ENCODE measurements at regions not wholly inside any gene's neighbourhood (a gene's known extent, or its start where the extent isn't known, plus 50 kb on each side); places are given as distances from the start of the nearest gene placed in this dataset.

DNA sequence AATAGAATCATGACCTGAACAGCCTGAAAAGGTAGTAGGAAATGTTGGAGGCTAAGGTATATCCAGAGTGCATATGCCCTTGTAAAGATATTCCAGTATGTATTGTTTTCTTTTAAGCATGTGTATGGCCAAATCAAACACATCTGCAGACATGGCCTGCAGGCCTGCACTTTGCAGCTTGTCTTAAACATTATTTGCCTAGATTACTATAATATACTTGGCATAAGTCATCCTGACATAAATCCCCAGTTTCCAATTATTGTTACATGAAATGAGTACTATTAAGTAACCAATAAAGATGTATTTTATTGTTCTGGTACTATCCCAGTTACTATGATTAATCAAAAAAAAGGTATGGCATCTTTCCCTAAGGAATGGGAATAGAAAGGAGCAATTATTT lies 169.1 kb upstream of the PTBP2 start:
- no peaks in the 10 kb centered on the region for H3K36me3 ChIP-seq (ENCODE audit: low read depth)
- no peaks in the 10 kb centered on the region for H3K4me1 ChIP-seq (ENCODE audit: insufficient read depth, poor library complexity, severe bottlenecking)
- no peak overlapping the region for H3K4me3 ChIP-seq (ENCODE audit: severe bottlenecking)
- TF ChIP-seq, protein P1, sequence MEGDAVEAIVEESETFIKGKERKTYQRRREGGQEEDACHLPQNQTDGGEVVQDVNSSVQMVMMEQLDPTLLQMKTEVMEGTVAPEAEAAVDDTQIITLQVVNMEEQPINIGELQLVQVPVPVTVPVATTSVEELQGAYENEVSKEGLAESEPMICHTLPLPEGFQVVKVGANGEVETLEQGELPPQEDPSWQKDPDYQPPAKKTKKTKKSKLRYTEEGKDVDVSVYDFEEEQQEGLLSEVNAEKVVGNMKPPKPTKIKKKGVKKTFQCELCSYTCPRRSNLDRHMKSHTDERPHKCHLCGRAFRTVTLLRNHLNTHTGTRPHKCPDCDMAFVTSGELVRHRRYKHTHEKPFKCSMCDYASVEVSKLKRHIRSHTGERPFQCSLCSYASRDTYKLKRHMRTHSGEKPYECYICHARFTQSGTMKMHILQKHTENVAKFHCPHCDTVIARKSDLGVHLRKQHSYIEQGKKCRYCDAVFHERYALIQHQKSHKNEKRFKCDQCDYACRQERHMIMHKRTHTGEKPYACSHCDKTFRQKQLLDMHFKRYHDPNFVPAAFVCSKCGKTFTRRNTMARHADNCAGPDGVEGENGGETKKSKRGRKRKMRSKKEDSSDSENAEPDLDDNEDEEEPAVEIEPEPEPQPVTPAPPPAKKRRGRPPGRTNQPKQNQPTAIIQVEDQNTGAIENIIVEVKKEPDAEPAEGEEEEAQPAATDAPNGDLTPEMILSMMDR (IDR thresholded peaks at IDR 0.05; ENCODE audit: poor library complexity, severe bottlenecking) = no peak
- H3K27ac ChIP-seq (ENCODE audit: poor library complexity, severe bottlenecking) = no peak overlapping the region
- H3K9me3 ChIP-seq (ENCODE audit: severe bottlenecking) = no peaks in the 10 kb centered on the region
- DNase-seq (ENCODE audit: low spot score) (no peak), ATAC-seq (ENCODE audit: low read depth) (no peak)
- no peaks in the 10 kb centered on the region for H3K27me3 ChIP-seq (ENCODE audit: insufficient read depth, poor library complexity, severe bottlenecking)

DNA sequence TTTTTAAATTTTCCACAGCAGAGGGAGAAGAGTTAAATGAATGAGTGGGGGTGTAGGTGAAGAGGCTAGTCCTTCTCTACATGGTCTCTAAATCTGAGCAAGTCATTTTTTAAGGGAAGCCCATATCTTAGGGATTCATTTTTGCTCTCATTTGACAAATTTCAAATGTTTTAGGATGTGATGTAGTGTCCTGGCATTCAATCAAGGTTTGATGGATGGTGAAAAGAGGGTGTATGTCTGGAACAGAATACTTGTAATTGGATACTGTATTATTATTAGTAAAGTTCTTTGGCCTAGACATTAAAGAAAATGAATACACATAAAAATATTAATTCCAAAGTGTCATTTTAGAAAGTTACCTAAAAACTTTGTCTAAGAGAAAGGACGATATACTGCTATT lies 167.8 kb upstream of the PTBP2 start:
- ATAC-seq (ENCODE audit: low read depth) (no peak), DNase-seq (ENCODE audit: low spot score) (no peak)
- Histone ChIP-seq H3K9me3 (ENCODE audit: severe bottlenecking) (no peaks in the 10 kb centered on the region), H3K27me3 (ENCODE audit: insufficient read depth, poor library complexity, severe bottlenecking) (no peaks in the 10 kb centered on the region), H3K4me3 (ENCODE audit: severe bottlenecking) (no peak overlapping the region), H3K36me3 (ENCODE audit: low read depth) (no peaks in the 10 kb centered on the region), H3K27ac (ENCODE audit: poor library complexity, severe bottlenecking) (no peak overlapping the region), H3K4me1 (ENCODE audit: insufficient read depth, poor library complexity, severe bottlenecking) (no peaks in the 10 kb centered on the region)
- TF ChIP-seq, protein P1 (IDR thresholded peaks at IDR 0.05; ENCODE audit: poor library complexity, severe bottlenecking) = no peak

DNA sequence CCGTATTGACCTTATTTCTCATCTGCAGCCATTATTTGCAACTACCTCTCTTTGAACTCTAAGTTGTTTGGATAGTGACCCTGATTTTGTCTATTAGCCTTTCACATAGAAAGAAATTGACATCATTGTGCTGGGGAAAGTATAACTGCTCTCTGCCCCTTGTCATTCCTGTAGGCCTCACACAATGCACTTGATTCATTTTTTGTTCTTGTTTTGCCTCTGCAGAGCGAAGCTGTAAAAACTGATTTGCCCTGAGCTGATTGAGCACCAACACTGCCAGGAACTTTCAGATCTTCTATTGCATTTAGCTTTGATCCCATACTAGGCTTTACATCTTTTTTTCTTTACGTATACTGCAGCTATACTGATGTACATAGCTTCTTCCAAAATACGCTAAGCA lies 167.2 kb upstream of the PTBP2 start:
- DNase-seq (ENCODE audit: low spot score) (no peak), ATAC-seq (ENCODE audit: low read depth) (no peak)
- Histone ChIP-seq H3K4me1 (ENCODE audit: insufficient read depth, poor library complexity, severe bottlenecking) (no peaks in the 10 kb centered on the region), H3K27me3 (ENCODE audit: insufficient read depth, poor library complexity, severe bottlenecking) (no peaks in the 10 kb centered on the region), H3K4me3 (ENCODE audit: severe bottlenecking) (no peak overlapping the region), H3K36me3 (ENCODE audit: low read depth) (no peaks in the 10 kb centered on the region), H3K27ac (ENCODE audit: poor library complexity, severe bottlenecking) (no peak overlapping the region), H3K9me3 (ENCODE audit: severe bottlenecking) (no peaks in the 10 kb centered on the region)
- TF ChIP-seq, protein P1 (IDR thresholded peaks at IDR 0.05; ENCODE audit: poor library complexity, severe bottlenecking) = no peak

DNA sequence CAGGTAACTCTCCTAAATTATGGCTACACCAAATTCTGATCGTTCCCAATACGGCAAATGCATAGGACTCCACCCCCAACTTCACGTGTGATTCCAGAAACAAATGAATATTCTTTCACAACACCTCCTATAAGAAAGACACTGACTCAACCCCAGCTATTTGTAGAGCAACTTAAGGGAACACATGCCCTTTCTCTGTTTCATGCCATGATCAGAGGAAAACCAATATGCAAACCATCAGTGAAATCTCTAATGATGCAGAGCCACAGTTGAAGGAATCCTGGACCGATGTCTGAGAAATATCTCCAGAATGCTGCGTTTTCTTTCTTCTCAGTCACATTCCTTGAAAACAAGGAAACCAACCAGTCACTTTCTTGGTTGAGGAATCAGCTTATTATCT lies 164.2 kb upstream of the PTBP2 start:
- TF ChIP-seq, protein P1 (IDR thresholded peaks at IDR 0.05; ENCODE audit: poor library complexity, severe bottlenecking) = no peak
- Histone ChIP-seq H3K4me3 (ENCODE audit: severe bottlenecking) (no peak overlapping the region), H3K4me1 (ENCODE audit: insufficient read depth, poor library complexity, severe bottlenecking) (peaks cover 5% of the 10 kb centered on the region), H3K27me3 (ENCODE audit: insufficient read depth, poor library complexity, severe bottlenecking) (no peaks in the 10 kb centered on the region), H3K36me3 (ENCODE audit: low read depth) (no peaks in the 10 kb centered on the region), H3K27ac (ENCODE audit: poor library complexity, severe bottlenecking) (no peak overlapping the region), H3K9me3 (ENCODE audit: severe bottlenecking) (no peaks in the 10 kb centered on the region)
- no peak for DNase-seq (ENCODE audit: low spot score)
- no peak for ATAC-seq (ENCODE audit: low read depth)

DNA sequence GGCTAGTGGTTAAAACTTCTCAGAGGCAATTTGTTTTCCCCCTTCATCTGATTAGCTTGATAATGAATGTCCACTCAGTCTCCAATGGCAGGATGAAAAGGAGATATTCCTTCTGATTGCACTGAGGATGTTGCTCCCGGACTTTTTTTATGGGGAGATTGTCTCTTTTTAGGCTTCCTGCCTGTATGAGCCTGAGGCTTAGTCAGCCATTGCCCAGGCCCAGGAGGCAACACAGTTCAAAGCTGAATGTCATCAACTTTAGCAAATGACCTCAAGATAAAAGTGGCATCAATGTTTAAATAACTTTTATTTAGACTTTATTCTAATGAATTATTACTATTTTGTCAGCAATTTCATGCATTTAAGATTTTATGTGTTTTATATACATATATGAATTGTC lies 162.9 kb upstream of the PTBP2 start:
- TF ChIP-seq, protein P1 (IDR thresholded peaks at IDR 0.05; ENCODE audit: poor library complexity, severe bottlenecking) = no peak
- Histone ChIP-seq H3K27ac (ENCODE audit: poor library complexity, severe bottlenecking) (no peak overlapping the region), H3K4me1 (ENCODE audit: insufficient read depth, poor library complexity, severe bottlenecking) (peaks cover 5% of the 10 kb centered on the region), H3K4me3 (ENCODE audit: severe bottlenecking) (no peak overlapping the region), H3K27me3 (ENCODE audit: insufficient read depth, poor library complexity, severe bottlenecking) (no peaks in the 10 kb centered on the region), H3K9me3 (ENCODE audit: severe bottlenecking) (no peaks in the 10 kb centered on the region), H3K36me3 (ENCODE audit: low read depth) (no peaks in the 10 kb centered on the region)
- ATAC-seq (ENCODE audit: low read depth) (no peak), DNase-seq (ENCODE audit: low spot score) (no peak)
